Heart right ventricle (tissue), 16 donors: ENCODE measurements at regions not wholly inside any gene's neighbourhood (a gene's known extent, or its start where the extent isn't known, plus 50 kb on each side); places are given as distances from the start of the nearest gene placed in this dataset.

ENCODE experiments used
- ATAC-seq, 8 donors: fragments of 200-7000 bp; cut with Tn5 transposase; one replicate each; pipeline ENCODE4 v1.9.1; 2020; ENCODE audit warnings: mild to moderate bottlenecking in 8 of 8, moderate library complexity in 8 of 8, moderate number of reproducible peaks in 1 of 8
- DNase-seq, 2 donors: peaks; one replicate each; pipeline ENCODE4 v3.0.0-alpha.2; 2020
- H3K27ac ChIP-seq, 10 donors: fragments of 200-600 bp; sonication (generic) in 2 of 10; one replicate each; pipeline versions ENCODE4 v1.5.0 to v1.8.0; 2020 to 2022; ENCODE audit warnings: mild to moderate bottlenecking in 3 of 10
- H3K27me3 ChIP-seq, 7 donors: fragments of 200-600 bp; one replicate each; pipeline ENCODE4 v1.8.0; 2021 to 2022; ENCODE audit warnings: mild to moderate bottlenecking in 2 of 7
- H3K36me3 ChIP-seq, 9 donors: fragments of 200-600 bp; sonication (generic) in 1 of 9; one replicate each; pipeline versions ENCODE4 v1.5.0 to v1.8.0; 2020 to 2022; ENCODE audit warnings: mild to moderate bottlenecking in 2 of 9
- H3K4me1 ChIP-seq, 9 donors: fragments of 200-600 bp; sonication (generic) in 1 of 9; one replicate each; pipeline versions ENCODE4 v1.5.0 to v1.8.0; 2020 to 2022; ENCODE audit warnings: mild to moderate bottlenecking in 4 of 9
- H3K4me3 ChIP-seq, 10 donors: fragments of 200-600 bp; sonication (generic) in 2 of 10; one replicate each; pipeline versions ENCODE4 v1.5.0 to v1.8.0; 2020 to 2022; ENCODE audit warnings: mild to moderate bottlenecking in 7 of 10, moderate library complexity in 2 of 10
- H3K9me3 ChIP-seq, 11 donors: fragments of 200-600 bp in 10 of 11; sonication (generic) in 2 of 11; one replicate each; pipeline versions ENCODE4 v1.5.0 to v1.8.0; 2013 to 2022; ENCODE audit warnings: mild to moderate bottlenecking in 2 of 11, control low read depth in 1 of 11, moderate library complexity in 1 of 11
- CTCF ChIP-seq, 9 donors: fragments of 200-600 bp; sonication (generic) in 2 of 9; IDR thresholded peaks; one replicate each; pipeline versions ENCODE4 v1.5.0 to v1.8.0; 2021 to 2022; ENCODE audit warnings: antibody characterized with exemption in 9 of 9, mild to moderate bottlenecking in 5 of 9, moderate library complexity in 1 of 9
- WGBS, 2 donors: extraction: QIAGEN DNeasy Blood & Tissue Kit; methylation state at CpG; one replicate each; pipeline ENCODE4 v1.1.7; 2013; ENCODE audit warnings: inconsistent platforms in 1 of 2; 5-methylcytosine and 5-hydroxymethylcytosine counted together
- intact Hi-C, 10 donors: fragments of 100-400 bp; cut with DNase I; formaldehyde crosslinking; loops; one replicate each; pipeline versions ENCODE4 v1.11.1 to v1.14.2; 2022
- donor health status: Arrhythmogenic right ventricular cardiomyopathy.
- donor health status: ischemic (EF 13 %, LVEDD 7.1; RV severe dilation, severe dysfunction).
- donor health status: healthy with polysubstance abuse.
- donor health status: DM: no; HTN: yes; CAD: no.
- donor health status: DM: no; HTN: no; CAD: no.
- donor health status: ischemic (EF 25% LVEDD 6.9; RV normal size, moderate dysfunction).
- donor health status: ischemic (EF 25% LVEDD 5.7; RV mildly dilated, moderate dysfunction).
- donor health status: healthy.
- donor health status: DM: yes; HTN: yes; CAD: no.
- donor health status: Ischemic cardiomyopathy.
- donor health status: ischemic (EF 35%, LVEDD 5.7; RV mildly dilated, moderate dysfunction).
- donor health status: nonischemic (EF 11% LVEDD 7.7; RV severe dilation, severe dysfunction).
- donor health status: DM: yes; HTN: yes; CAD: no.
- donor health status: PGD.
- donor health status: ischemic (EF 29% LVEDD 5.4; RV normal size, mild dysfunction).
- donor health status: nonischemic (EF 23%, LVEDD 6.1; RV moderate dilation, normal function).

- Histone ChIP-seq H3K9me3 (peaks cover 0 to 60% (median 22%) of the 10 kb centered on the region in 11 donors), H3K27ac (no peak overlapping the region), H3K4me3 (no peak overlapping the region), H3K36me3 (no peaks in the 10 kb centered on the region), H3K4me1 (no peaks in the 10 kb centered on the region), H3K27me3 (no peaks in the 10 kb centered on the region)
- DNase-seq (no peak), ATAC-seq (no peak)
- intact Hi-C loops = no loop called here
- 87 to 94% methylated on average over 5 of the region's 5 CpGs for WGBS, 2 donors
- TF ChIP-seq CTCF (IDR thresholded peaks at IDR 0.05) = no peak
Measured at GRCh38 chr12:16136219-16136988, 141.1 kb downstream of the SLC15A5 start.

GRCh38 chr12:16135323-16135722 lies 142.2 kb downstream of the SLC15A5 start:
- no peak for DNase-seq
- no peak for ATAC-seq
- intact Hi-C loops = no loop called here
- no peaks in the 10 kb centered on the region for H3K4me1 ChIP-seq
- H3K27me3 ChIP-seq = no peaks in the 10 kb centered on the region
- H3K36me3 ChIP-seq = no peaks in the 10 kb centered on the region
- 86 to 87% methylated on average over 2 of the region's 2 CpGs for WGBS, 2 donors
- TF ChIP-seq CTCF (IDR thresholded peaks at IDR 0.05) = no peak
- H3K4me3 ChIP-seq = no peak overlapping the region
- no peak overlapping the region for H3K27ac ChIP-seq
- peaks cover 0 to 71% (median 22%) of the 10 kb centered on the region in 11 donors for H3K9me3 ChIP-seq

GRCh38 chr12:16130343-16130742 lies 147.1 kb downstream of the SLC15A5 start:
- DNase-seq = no peak
- no peak overlapping the region for H3K4me3 ChIP-seq
- ATAC-seq = no peak
- no peaks in the 10 kb centered on the region for H3K4me1 ChIP-seq
- H3K27me3 ChIP-seq = no peaks in the 10 kb centered on the region
- intact Hi-C loops = no loop called here
- TF ChIP-seq CTCF (IDR thresholded peaks at IDR 0.05) = no peak
- H3K9me3 ChIP-seq = peaks cover 0 to 58% (median 22%) of the 10 kb centered on the region in 11 donors
- H3K36me3 ChIP-seq = no peaks in the 10 kb centered on the region
- WGBS, 2 donors = 53 to 70% methylated on average over 1 of the region's 1 CpG
- no peak overlapping the region for H3K27ac ChIP-seq

GRCh38 chr12:16121953-16122352 lies 155.5 kb downstream of the SLC15A5 start:
- TF ChIP-seq CTCF (IDR thresholded peaks at IDR 0.05) = no peak
- H3K27ac ChIP-seq = no peak overlapping the region
- no peaks in the 10 kb centered on the region for H3K4me1 ChIP-seq
- no peak for DNase-seq
- H3K9me3 ChIP-seq = peaks cover 0 to 3% (median 0%) of the 10 kb centered on the region in 11 donors
- intact Hi-C loops = no loop called here
- H3K27me3 ChIP-seq = peaks cover 0 to 10% (median 0%) of the 10 kb centered on the region in 7 donors
- no peak overlapping the region for H3K4me3 ChIP-seq
- H3K36me3 ChIP-seq = no peaks in the 10 kb centered on the region
- 75 to 92% methylated on average over 5 of the region's 5 CpGs for WGBS, 2 donors
- no peak for ATAC-seq
